Activated T-helper 1 cell treated with anti-CD3 and anti-CD28 coated beads, Interleukin-12 subunit alpha, Interleukin-12 subunit beta, Interleukin-2, Interleukin-4 antibody, amounts not matched to agents 30 ng/mL and 10 ng/mL and 1 ng/mL, durations not matched to agents 14 hours and 24 hours and 36 hours (primary cell): ENCODE measurements at regions not wholly inside any gene's neighbourhood (a gene's known extent, or its start where the extent isn't known, plus 50 kb on each side); places are given as distances from the start of the nearest gene placed in this dataset.

Source experiments
- DNase-seq: peaks from one replicate; pipeline ENCODE4 v3.0.0; 2021; ENCODE audit warnings: low spot score
- H3K27ac Mint-ChIP-seq: one replicate; pipeline ENCODE4 v1.8.0; 2021; ENCODE audit warnings: mild to moderate bottlenecking, mixed read lengths
- H3K27me3 Mint-ChIP-seq: one replicate; pipeline ENCODE4 v1.8.0; 2022; ENCODE audit warnings: mild to moderate bottlenecking, moderate library complexity, mixed read lengths; ENCODE audit not compliant: insufficient read depth
- H3K36me3 Mint-ChIP-seq: one replicate; pipeline ENCODE4 v1.8.0; 2021; ENCODE audit warnings: low read depth, mixed read lengths
- H3K4me1 Mint-ChIP-seq: one replicate; pipeline ENCODE4 v1.8.0; 2021; ENCODE audit warnings: low read depth, mixed read lengths
- H3K4me3 Mint-ChIP-seq: one replicate; pipeline ENCODE4 v1.8.0; 2021; ENCODE audit warnings: mild to moderate bottlenecking, moderate library complexity, mixed read lengths
- H3K9me3 Mint-ChIP-seq: one replicate; pipeline ENCODE4 v1.8.0; 2021; ENCODE audit warnings: mixed read lengths
- intact Hi-C: fragments of 100-400 bp; cut with micrococcal nuclease; formaldehyde crosslinking; loops from one replicate; pipeline ENCODE4 v1.15.1; 2024

DNA sequence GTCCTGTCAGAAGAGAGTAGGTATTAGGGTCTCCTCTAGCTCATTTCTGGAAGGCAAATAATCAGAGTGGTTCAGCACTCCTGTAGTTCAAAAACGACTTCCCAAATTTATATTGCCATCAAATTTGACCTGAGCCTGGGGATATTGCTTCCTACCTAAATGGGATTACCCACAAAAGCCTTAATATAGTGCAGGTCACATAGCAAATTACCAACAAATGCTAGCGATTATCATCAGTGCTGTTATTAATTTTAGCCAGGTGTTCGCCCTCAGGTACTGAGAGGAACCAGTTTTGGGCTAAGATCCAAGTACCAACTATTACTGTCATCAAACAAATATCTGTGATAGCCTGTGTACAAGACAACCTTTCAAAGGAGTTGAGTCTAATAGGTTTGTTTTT is 661.8 kb upstream of the PTBP2 start:
- Mint-ChIP-seq H3K4me1 (no peaks in the 10 kb centered on the region), H3K9me3 (peaks cover 2% of the 10 kb centered on the region), H3K36me3 (no peaks in the 10 kb centered on the region), H3K4me3 (no peak overlapping the region), H3K27ac (no peak overlapping the region), H3K27me3 (no peaks in the 10 kb centered on the region)
- intact Hi-C loops, result no loop called here
- DNase-seq, result no peak

DNA sequence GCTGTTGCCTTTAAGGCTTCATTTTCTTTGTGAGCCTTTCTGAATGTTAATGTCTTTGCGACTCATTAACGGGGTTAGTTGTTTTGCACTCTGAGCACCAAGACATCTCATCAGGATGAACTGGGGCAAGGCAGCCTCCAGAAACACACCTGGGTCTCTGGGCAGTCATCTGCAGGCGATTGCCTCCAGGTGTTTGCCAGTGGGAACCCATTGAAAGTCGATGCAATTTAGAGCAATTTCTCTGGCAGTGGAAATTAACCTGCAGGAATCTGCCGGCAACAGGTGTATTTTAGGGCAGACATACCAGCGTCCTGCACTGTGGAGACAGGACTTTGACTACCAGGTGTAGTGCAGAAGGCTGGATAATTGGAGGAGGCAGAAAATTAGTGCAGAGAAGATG is 661.0 kb upstream of the PTBP2 start:
- no peak for DNase-seq
- Mint-ChIP-seq H3K27ac (no peak overlapping the region), H3K4me3 (no peak overlapping the region), H3K4me1 (no peaks in the 10 kb centered on the region), H3K9me3 (peaks cover 4% of the 10 kb centered on the region), H3K27me3 (no peaks in the 10 kb centered on the region), H3K36me3 (no peaks in the 10 kb centered on the region)
- intact Hi-C loops, result no loop called here

DNA sequence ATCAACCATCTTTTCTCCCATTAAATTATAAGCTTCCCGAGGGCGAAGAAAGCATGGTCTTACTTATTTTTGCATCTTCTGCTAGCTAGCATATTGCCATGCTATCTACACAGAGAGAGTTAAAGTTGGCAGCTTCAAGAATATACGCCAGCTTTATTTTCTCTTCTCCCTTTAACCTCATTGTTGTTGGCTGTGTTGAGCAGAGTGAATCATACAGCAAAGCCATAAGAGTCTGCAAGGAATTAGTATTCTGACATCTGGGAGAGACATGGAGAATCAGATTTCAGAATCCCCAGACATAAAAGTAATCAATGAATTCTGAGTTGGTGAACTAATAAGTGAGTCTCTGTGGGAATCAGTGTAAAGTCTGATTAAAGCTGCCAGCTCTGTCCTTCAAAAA is 649.6 kb upstream of the PTBP2 start:
- DNase-seq, result no peak
- no peaks in the 10 kb centered on the region for H3K36me3 Mint-ChIP-seq
- peaks cover 3% of the 10 kb centered on the region for H3K9me3 Mint-ChIP-seq
- intact Hi-C loops, result no loop called here
- no peaks in the 10 kb centered on the region for H3K4me1 Mint-ChIP-seq
- no peaks in the 10 kb centered on the region for H3K27me3 Mint-ChIP-seq
- H3K4me3 Mint-ChIP-seq, result no peak overlapping the region
- H3K27ac Mint-ChIP-seq, result no peak overlapping the region

DNA sequence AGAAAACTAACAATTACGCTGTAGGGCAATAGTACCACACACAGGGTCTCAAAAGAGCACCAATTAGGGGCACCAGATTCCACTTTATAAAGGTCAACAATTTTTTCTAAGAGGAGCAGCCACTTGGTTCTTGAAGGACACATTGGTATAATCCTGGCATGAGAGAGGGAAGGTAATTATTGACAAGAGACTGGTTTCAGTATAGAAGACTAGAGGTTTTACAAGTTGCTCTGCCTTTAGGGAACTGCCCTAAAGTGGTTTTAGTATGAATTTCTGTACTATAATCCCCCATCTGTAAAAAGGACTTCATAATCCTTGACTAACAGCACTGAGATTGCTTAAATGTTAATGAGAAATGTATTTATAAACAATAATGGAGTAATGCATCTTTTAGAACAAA is 648.5 kb upstream of the PTBP2 start:
- intact Hi-C loops, result no loop called here
- no peaks in the 10 kb centered on the region for H3K36me3 Mint-ChIP-seq
- no peaks in the 10 kb centered on the region for H3K9me3 Mint-ChIP-seq
- H3K27ac Mint-ChIP-seq, result no peak overlapping the region
- H3K27me3 Mint-ChIP-seq, result no peaks in the 10 kb centered on the region
- no peak overlapping the region for H3K4me3 Mint-ChIP-seq
- no peak for DNase-seq
- no peaks in the 10 kb centered on the region for H3K4me1 Mint-ChIP-seq

DNA sequence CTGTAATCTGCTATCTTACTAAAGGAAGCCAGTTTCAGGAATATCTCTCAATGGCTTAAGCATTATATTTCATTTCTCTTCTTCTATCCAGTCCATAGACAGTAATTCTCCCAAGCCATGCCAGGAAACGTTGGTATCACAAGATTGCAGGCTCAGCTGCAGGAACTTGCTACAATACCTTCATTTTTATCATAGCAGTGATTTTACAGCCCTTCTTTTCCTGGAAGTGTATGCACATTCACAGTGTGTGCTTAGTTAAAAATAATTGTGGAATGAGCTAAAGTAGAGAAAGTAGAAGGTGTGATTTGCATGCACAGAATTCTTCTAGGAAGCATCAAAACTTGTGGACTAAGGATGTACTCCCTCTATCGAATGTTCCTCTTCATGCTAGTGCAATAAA is 647.2 kb upstream of the PTBP2 start:
- H3K27ac Mint-ChIP-seq, result no peak overlapping the region

DNA sequence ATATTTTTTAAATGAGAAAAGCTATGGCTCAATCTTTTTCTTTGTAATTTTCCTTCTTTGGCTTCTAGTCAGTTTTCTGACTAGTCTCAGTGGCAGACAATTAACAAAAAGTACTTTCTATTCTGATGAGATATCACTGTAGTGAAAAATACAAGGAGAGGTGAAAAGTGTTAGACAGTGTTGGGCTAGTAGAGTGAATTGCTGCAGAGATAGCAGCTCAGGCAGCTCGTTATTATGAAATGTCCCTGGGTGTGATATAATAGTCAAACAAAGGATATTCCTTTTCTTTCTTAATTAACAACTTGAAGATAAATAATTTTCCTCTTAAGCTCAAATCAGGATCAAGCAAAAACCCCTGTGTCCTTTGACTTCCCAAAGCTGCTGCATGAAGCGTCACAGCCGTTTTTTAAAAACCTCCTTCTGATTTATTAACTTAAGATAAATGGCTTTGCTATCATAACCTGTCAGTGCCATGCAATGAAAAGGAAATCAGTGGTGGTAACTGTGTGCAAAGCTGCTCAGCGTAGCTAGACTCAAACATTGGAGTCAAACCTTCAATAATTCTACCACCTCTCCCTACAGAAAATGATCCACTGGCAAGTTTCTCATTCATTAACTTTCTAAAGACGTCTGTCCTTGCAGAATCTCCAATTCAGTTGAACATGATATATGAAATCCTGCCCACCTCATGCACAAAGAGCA is 646.6 kb upstream of the PTBP2 start:
- H3K36me3 Mint-ChIP-seq, result no peaks in the 10 kb centered on the region
- no peak overlapping the region for H3K27ac Mint-ChIP-seq
- no peak for DNase-seq

More for the DNA sequence above, 647.2 kb upstream of the PTBP2 start:
- DNase-seq, result no peak
- Mint-ChIP-seq H3K9me3 (no peaks in the 10 kb centered on the region), H3K27me3 (no peaks in the 10 kb centered on the region), H3K4me1 (no peaks in the 10 kb centered on the region), H3K36me3 (no peaks in the 10 kb centered on the region), H3K4me3 (no peak overlapping the region)
- intact Hi-C loops, result no loop called here

DNA sequence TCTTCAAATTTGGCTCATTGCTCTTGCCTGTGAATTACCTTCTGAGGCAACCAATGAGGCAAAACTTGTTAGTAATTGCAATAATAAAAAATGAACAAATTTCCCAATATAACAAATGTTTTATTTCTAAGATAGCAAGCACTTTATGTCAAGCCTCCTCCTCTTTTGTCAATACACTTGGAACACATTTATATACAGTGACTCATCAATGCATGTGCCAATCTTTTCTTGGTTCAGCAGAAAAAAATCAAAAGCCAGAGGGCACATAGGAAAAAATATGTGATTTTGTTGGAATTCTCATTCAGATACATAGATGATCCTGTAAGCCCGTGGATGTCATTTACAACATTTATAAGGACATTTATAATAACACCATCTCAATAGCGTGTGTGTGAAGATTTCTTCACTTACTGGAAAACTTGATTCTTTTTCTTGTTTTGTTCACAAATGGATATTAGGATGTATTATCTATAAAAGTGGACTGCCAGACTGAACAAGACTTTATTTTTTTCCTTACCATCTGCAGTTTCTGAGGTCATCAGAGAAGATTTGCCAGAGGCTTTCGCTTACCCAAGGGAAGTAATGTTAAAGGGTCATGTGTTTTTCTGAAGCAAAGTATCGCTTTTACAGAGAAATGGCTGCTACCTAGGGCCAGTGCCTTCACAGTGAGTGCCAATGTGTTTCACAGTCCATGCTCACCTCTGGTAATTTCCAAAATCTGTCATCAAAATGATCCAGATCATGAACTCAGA is 645.7 kb upstream of the PTBP2 start:
- intact Hi-C loops, result no loop called here
- Mint-ChIP-seq H3K9me3 (no peaks in the 10 kb centered on the region), H3K27me3 (no peaks in the 10 kb centered on the region), H3K4me3 (no peak overlapping the region), H3K36me3 (no peaks in the 10 kb centered on the region), H3K4me1 (no peaks in the 10 kb centered on the region), H3K27ac (no peak overlapping the region)
- no peak for DNase-seq

More for the DNA sequence above, 646.6 kb upstream of the PTBP2 start:
- no peaks in the 10 kb centered on the region for H3K4me1 Mint-ChIP-seq
- H3K4me3 Mint-ChIP-seq, result no peak overlapping the region
- no peaks in the 10 kb centered on the region for H3K27me3 Mint-ChIP-seq
- H3K9me3 Mint-ChIP-seq, result no peaks in the 10 kb centered on the region
- intact Hi-C loops, result no loop called here

DNA sequence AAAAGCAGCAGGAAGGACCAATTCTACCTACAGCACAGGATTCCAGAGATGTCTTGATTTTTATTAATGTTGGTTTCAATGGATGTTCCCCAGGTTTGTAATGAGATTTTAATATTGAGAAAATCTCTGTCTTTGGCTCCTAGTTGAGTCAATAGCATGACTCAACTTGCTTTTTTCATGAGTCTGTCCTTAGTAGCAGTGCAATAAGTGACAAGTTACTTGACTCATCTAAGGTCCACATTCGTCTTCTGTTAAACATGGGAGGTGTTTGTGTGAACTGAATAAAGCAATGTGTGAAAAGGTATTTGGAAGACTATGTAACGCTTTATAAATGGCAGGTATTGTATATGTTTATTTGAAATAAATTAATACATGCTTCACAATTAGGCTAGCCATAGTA is 645.0 kb upstream of the PTBP2 start:
- intact Hi-C loops, result no loop called here
- no peak for DNase-seq
- Mint-ChIP-seq H3K27me3 (no peaks in the 10 kb centered on the region), H3K27ac (no peak overlapping the region), H3K36me3 (no peaks in the 10 kb centered on the region), H3K4me1 (no peaks in the 10 kb centered on the region), H3K4me3 (no peak overlapping the region), H3K9me3 (no peaks in the 10 kb centered on the region)

DNA sequence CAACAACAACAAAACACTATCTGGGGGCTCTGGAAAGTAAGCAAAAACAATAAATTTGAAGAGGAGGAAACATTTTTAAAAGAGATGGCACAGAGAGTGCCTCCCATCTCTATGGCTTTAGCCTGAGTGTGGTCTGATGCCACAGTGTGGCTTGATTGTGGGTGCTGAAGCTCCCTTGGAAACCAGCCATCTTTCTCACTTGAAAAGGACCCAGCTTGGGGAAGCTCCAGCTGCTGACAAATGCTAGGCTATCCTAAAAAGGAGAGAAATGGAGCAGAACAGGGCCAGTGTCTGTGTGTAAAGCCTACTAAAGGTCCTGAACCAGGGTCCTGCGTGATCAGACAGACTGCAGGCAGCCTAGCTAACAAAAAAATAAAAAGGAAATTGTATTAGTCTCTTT is 642.0 kb upstream of the PTBP2 start:
- H3K36me3 Mint-ChIP-seq, result no peaks in the 10 kb centered on the region

DNA sequence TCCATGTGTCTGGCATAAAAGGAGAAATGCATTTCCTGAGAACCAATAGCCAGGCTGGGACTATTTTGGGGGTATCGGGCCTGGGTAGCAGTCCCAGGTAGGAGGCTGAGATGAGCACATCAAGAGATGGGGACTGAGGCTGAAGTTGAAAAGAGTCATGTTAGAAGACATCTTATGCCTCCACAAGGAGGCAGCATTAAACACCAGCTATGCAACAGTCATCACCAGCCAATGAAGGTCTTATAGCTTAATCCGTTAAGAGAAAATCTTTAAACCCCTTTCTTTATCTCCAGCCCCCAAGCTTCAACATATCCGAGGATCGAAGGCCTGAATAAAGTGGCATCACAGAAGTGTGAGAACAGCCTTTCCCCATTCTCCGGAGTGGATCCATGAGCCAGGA is 640.7 kb upstream of the PTBP2 start:
- no peaks in the 10 kb centered on the region for H3K27me3 Mint-ChIP-seq
- H3K36me3 Mint-ChIP-seq, result no peaks in the 10 kb centered on the region
- no peak overlapping the region for H3K27ac Mint-ChIP-seq
- intact Hi-C loops, result loop anchor here (10.0 kb wide), 1 partner anchor 764 kb away; no protein-coding TSS in a partner anchor
- H3K9me3 Mint-ChIP-seq, result no peaks in the 10 kb centered on the region
- no peak overlapping the region for H3K4me3 Mint-ChIP-seq
- H3K4me1 Mint-ChIP-seq, result no peaks in the 10 kb centered on the region
- no peak for DNase-seq

More for the DNA sequence above, 642.0 kb upstream of the PTBP2 start:
- Mint-ChIP-seq H3K9me3 (no peaks in the 10 kb centered on the region), H3K27ac (no peak overlapping the region), H3K4me1 (no peaks in the 10 kb centered on the region), H3K27me3 (no peaks in the 10 kb centered on the region), H3K4me3 (no peak overlapping the region)
- intact Hi-C loops, result no loop called here
- DNase-seq, result no peak

DNA sequence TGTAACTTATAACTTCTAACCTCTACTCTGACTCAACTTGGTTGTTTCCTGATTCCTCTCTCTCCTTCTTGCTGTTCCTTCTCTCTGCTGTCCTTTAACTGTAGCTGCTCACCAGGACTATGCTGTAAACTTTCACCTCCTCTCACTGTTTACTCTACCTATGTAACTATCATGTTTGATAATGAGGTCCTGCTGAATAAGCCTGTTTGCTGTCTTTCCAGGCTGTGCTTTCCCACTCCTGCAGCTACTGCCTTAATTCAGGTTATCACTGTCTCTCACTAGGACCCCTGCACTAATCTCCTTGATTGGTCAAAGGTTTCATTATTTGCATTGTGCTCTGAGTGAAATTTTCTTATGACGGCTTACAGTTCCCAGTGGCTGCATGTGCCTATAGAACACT is 633.9 kb upstream of the PTBP2 start:
- no peaks in the 10 kb centered on the region for H3K4me1 Mint-ChIP-seq
- H3K9me3 Mint-ChIP-seq, result no peaks in the 10 kb centered on the region
- intact Hi-C loops, result loop anchor here (10.0 kb wide), 1 partner anchor 757 kb away; no protein-coding TSS in a partner anchor
- no peaks in the 10 kb centered on the region for H3K36me3 Mint-ChIP-seq
- no peak overlapping the region for H3K27ac Mint-ChIP-seq
- H3K4me3 Mint-ChIP-seq, result no peak overlapping the region
- no peak for DNase-seq
- no peaks in the 10 kb centered on the region for H3K27me3 Mint-ChIP-seq

DNA sequence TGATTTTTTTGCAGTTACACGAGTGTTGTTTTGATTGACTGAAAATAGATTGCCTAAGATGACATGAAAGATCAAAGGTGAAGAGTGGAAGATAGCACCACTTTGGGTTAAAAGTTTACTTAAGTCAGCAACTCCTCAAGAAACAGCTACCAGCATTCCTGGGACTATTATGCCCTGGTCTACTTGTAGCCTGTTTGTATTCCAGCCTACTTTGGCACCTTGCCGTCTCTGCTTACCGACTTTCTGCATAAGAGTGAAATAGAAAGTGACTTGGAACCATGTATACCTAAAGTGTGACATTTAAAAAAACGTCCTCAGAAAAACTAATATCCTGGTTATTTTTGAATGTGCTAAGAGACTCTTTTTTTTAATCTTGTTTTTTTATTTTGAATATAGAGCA is 631.5 kb upstream of the PTBP2 start:
- DNase-seq, result no peak
- Mint-ChIP-seq H3K9me3 (no peaks in the 10 kb centered on the region), H3K4me3 (no peak overlapping the region), H3K36me3 (no peaks in the 10 kb centered on the region), H3K27me3 (no peaks in the 10 kb centered on the region), H3K4me1 (no peaks in the 10 kb centered on the region), H3K27ac (no peak overlapping the region)
- intact Hi-C loops, result no loop called here

DNA sequence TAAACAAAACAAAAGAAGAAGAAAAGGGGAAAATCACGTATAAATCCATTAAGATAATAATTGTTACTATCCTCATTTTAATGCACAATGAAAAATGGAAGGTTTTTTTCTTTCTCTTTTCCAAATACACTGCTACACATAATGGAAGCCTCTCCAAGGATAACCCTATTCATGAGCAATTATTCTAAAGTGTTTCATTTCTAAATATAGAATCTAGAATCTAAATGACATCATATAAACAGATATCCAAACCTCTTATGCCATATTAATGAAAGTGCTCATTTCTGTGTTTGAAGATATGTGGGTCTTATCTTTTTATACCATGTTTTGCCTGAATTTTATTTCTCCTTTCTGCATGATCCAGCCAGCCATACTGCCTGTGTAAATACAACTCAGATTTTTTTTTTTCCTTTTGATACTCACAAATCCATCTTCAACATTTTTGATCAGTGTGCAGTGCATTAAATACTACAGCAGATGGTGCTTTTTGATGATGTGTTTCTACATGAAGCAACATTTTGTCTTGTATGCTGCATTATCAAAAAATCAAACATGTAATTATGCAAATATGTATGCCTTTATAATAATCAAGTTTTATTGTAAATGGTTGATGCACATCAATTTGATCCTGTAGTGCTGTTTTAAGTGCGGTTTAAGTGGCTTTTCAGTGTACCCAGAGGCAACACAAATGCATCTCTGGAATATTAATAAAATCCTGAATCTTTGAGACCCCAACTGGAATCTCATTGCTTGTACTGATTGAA is 625.6 kb upstream of the PTBP2 start:
- Mint-ChIP-seq H3K4me3 (no peak overlapping the region), H3K27ac (no peak overlapping the region), H3K36me3 (no peaks in the 10 kb centered on the region), H3K4me1 (no peaks in the 10 kb centered on the region), H3K9me3 (no peaks in the 10 kb centered on the region), H3K27me3 (no peaks in the 10 kb centered on the region)
- DNase-seq, result no peak
- intact Hi-C loops, result no loop called here
